Fibroblast of lung (primary cell): ENCODE measurements at regions not wholly inside any gene's neighbourhood (a gene's known extent, or its start where the extent isn't known, plus 50 kb on each side); places are given as distances from the start of the nearest gene placed in this dataset.

Experiments used
- EZH2 ChIP-seq: IDR thresholded peaks from 2 replicates; pipeline ENCODE4 v1.5.1; 2012; ENCODE audit warnings: low read length, control low read depth, mild to moderate bottlenecking; ENCODE audit errors: missing control alignments
- TF ChIP-seq, protein P1 (sequence below), 2 donors: IDR thresholded peaks in 1 of 2; conservative IDR thresholded peaks in 1 of 2; 1 replicate in 1 of 2; 2 replicates in 1 of 2; pipeline ENCODE4 v1.5.1; 2011 to 2012; ENCODE audit warnings: low read length in 2 of 2, control low read depth in 1 of 2, inconsistent platforms in 1 of 2, low read depth in 1 of 2, mild to moderate bottlenecking in 1 of 2

DNA sequence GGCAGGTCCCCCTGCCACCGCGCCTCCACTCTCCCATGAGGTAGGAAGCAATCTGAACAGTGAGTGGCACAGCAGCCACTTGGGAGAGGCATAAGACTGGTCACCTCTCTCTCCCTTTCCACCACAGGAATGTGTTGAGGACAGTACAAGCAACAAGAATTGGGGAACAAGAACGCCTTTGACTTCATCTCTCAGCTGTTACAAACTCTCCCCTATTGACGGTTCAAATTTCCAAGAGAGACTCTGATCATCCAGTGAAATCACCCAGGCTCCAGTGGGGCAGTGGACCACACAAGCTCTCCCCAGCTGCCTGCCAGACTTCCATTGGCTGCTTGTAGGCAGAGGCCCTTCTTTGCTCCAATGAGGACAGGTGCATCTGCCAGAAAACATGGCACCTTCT lies 249.9 kb upstream of the JUN start:
- TF ChIP-seq, protein P1, sequence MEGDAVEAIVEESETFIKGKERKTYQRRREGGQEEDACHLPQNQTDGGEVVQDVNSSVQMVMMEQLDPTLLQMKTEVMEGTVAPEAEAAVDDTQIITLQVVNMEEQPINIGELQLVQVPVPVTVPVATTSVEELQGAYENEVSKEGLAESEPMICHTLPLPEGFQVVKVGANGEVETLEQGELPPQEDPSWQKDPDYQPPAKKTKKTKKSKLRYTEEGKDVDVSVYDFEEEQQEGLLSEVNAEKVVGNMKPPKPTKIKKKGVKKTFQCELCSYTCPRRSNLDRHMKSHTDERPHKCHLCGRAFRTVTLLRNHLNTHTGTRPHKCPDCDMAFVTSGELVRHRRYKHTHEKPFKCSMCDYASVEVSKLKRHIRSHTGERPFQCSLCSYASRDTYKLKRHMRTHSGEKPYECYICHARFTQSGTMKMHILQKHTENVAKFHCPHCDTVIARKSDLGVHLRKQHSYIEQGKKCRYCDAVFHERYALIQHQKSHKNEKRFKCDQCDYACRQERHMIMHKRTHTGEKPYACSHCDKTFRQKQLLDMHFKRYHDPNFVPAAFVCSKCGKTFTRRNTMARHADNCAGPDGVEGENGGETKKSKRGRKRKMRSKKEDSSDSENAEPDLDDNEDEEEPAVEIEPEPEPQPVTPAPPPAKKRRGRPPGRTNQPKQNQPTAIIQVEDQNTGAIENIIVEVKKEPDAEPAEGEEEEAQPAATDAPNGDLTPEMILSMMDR (conservative IDR thresholded peaks at IDR 0.05 in 1 of 2, IDR thresholded peaks at IDR 0.05 in 1 of 2; ENCODE audit: low read depth in 1 of 2, low read length in 2 of 2), result no peak
- no peak for TF ChIP-seq EZH2
